Osteoblast (primary cell): ENCODE measurements at regions not wholly inside any gene's neighbourhood (a gene's known extent, or its start where the extent isn't known, plus 50 kb on each side); places are given as distances from the start of the nearest gene placed in this dataset.

Source experiments
- DNase-seq: peaks from one replicate; pipeline ENCODE4 v3.0.0; 2011; ENCODE audit warnings: low spot score, mixed read lengths; ENCODE audit not compliant: insufficient read length; ENCODE audit errors: missing footprints
- H2AFZ ChIP-seq: 2 replicates; pipeline ENCODE4 v1.6.0; 2011; ENCODE audit warnings: mild to moderate bottlenecking, low read length
- H3K27ac ChIP-seq: 2 replicates; pipeline ENCODE4 v1.5.1; 2011; ENCODE audit warnings: mild to moderate bottlenecking, low read depth, low read length, moderate library complexity
- H3K27me3 ChIP-seq: 2 replicates; pipeline ENCODE4 v1.6.0; 2012; ENCODE audit warnings: mild to moderate bottlenecking, control low read depth, inconsistent platforms, low read length, moderate library complexity; ENCODE audit not compliant: insufficient read depth
- H3K36me3 ChIP-seq: 2 replicates; pipeline ENCODE4 v1.5.1; 2011; ENCODE audit warnings: mild to moderate bottlenecking, low read length, control low read depth, moderate library complexity; ENCODE audit not compliant: insufficient read depth
- H3K4me1 ChIP-seq: 2 replicates; pipeline ENCODE4 v1.5.1; 2011; ENCODE audit warnings: mild to moderate bottlenecking, low read length, control low read depth, moderate library complexity; ENCODE audit not compliant: insufficient read depth
- H3K4me2 ChIP-seq: 2 replicates; pipeline ENCODE4 v1.6.0; 2011; ENCODE audit warnings: mild to moderate bottlenecking, low read length; ENCODE audit not compliant: insufficient read depth
- H3K4me3 ChIP-seq: fragments of 200-600 bp; sonication (generic); 3 replicates; pipeline ENCODE4 v1.5.1; 2012; ENCODE audit warnings: mild to moderate bottlenecking, low read length, inconsistent platforms; ENCODE audit not compliant: insufficient read depth
- H3K79me2 ChIP-seq: 2 replicates; pipeline ENCODE4 v1.6.0; 2012; ENCODE audit warnings: mild to moderate bottlenecking, low read length, control low read depth, inconsistent platforms; ENCODE audit not compliant: insufficient read depth
- H3K9me3 ChIP-seq: 2 replicates; pipeline ENCODE4 v1.5.1; 2011; ENCODE audit warnings: low read depth, low read length, control low read depth
- H4K20me1 ChIP-seq: 2 replicates; pipeline ENCODE4 v1.6.0; 2012; ENCODE audit warnings: mild to moderate bottlenecking, low read length, control low read depth; ENCODE audit not compliant: insufficient read depth
- TF ChIP-seq, protein P1 (sequence below): IDR thresholded peaks from 2 replicates; pipeline ENCODE4 v1.5.1; 2011; ENCODE audit warnings: mild to moderate bottlenecking, low read depth, low read length, moderate library complexity; ENCODE audit errors: extremely low read depth

DNA sequence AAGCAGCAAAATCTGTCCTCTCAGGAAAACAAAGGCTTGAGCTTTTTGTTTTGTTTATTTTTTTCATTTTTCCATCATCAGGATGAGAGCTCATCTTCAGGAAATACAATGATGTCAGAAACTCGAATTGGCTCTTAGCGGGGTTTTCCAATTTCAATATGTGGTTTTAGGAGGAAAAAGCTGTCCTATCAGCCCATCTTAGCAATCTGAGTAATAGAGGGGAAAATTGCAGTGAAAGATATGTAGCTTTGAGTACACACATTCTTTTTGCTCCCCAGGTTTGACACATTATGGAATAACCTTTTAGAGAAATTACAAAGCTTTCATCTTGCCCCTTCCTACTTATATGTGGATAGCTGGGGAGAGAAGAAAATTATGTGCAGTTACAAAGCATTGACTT, 113.6 kb upstream of the MYO3A start:
- no peaks in the 10 kb centered on the region for H3K79me2 ChIP-seq
- no peaks in the 10 kb centered on the region for H3K4me1 ChIP-seq
- H3K4me2 ChIP-seq = no peak overlapping the region
- DNase-seq = no peak
- no peaks in the 10 kb centered on the region for H3K9me3 ChIP-seq
- no peak overlapping the region for H3K27ac ChIP-seq
- no peaks in the 10 kb centered on the region for H3K27me3 ChIP-seq
- no peaks in the 10 kb centered on the region for H4K20me1 ChIP-seq
- no peak overlapping the region for H2AFZ ChIP-seq
- no peaks in the 10 kb centered on the region for H3K36me3 ChIP-seq
- H3K4me3 ChIP-seq = no peak overlapping the region
- TF ChIP-seq, protein P1, sequence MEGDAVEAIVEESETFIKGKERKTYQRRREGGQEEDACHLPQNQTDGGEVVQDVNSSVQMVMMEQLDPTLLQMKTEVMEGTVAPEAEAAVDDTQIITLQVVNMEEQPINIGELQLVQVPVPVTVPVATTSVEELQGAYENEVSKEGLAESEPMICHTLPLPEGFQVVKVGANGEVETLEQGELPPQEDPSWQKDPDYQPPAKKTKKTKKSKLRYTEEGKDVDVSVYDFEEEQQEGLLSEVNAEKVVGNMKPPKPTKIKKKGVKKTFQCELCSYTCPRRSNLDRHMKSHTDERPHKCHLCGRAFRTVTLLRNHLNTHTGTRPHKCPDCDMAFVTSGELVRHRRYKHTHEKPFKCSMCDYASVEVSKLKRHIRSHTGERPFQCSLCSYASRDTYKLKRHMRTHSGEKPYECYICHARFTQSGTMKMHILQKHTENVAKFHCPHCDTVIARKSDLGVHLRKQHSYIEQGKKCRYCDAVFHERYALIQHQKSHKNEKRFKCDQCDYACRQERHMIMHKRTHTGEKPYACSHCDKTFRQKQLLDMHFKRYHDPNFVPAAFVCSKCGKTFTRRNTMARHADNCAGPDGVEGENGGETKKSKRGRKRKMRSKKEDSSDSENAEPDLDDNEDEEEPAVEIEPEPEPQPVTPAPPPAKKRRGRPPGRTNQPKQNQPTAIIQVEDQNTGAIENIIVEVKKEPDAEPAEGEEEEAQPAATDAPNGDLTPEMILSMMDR = no peak

GRCh38 chr10:25820874-25821273, 113.2 kb upstream of the MYO3A start:
- Histone ChIP-seq H3K4me2 (no peak overlapping the region), H3K4me3 (no peak overlapping the region), H3K36me3 (no peaks in the 10 kb centered on the region), H4K20me1 (no peaks in the 10 kb centered on the region), H3K27me3 (no peaks in the 10 kb centered on the region), H3K9me3 (no peaks in the 10 kb centered on the region), H3K4me1 (no peaks in the 10 kb centered on the region), H3K79me2 (no peaks in the 10 kb centered on the region), H2AFZ (no peak overlapping the region), H3K27ac (no peak overlapping the region)
- TF ChIP-seq, protein P1 = no peak
- DNase-seq = peak; percentile 14

GRCh38 chr10:25824050-25824449, 110.0 kb upstream of the MYO3A start:
- H3K27ac ChIP-seq = no peak overlapping the region
- no peaks in the 10 kb centered on the region for H4K20me1 ChIP-seq
- no peaks in the 10 kb centered on the region for H3K9me3 ChIP-seq
- no peaks in the 10 kb centered on the region for H3K4me1 ChIP-seq
- H3K36me3 ChIP-seq = no peaks in the 10 kb centered on the region
- no peak overlapping the region for H2AFZ ChIP-seq
- no peak overlapping the region for H3K4me3 ChIP-seq
- TF ChIP-seq, protein P1 = no peak
- no peak for DNase-seq
- no peak overlapping the region for H3K4me2 ChIP-seq
- H3K79me2 ChIP-seq = no peaks in the 10 kb centered on the region
- no peaks in the 10 kb centered on the region for H3K27me3 ChIP-seq

GRCh38 chr10:25828475-25828874, 105.6 kb upstream of the MYO3A start:
- Histone ChIP-seq H3K4me3 (no peak overlapping the region), H3K27ac (no peak overlapping the region), H3K27me3 (no peaks in the 10 kb centered on the region), H3K36me3 (no peaks in the 10 kb centered on the region), H3K79me2 (no peaks in the 10 kb centered on the region), H3K4me2 (no peak overlapping the region), H3K4me1 (no peaks in the 10 kb centered on the region), H3K9me3 (no peaks in the 10 kb centered on the region), H2AFZ (no peak overlapping the region), H4K20me1 (no peaks in the 10 kb centered on the region)
- no peak for DNase-seq
- TF ChIP-seq, protein P1 = no peak
